ENCODE measurements at regions not wholly inside any gene's neighbourhood (a gene's known extent, or its start where the extent isn't known, plus 50 kb on each side); places are given as distances from the start of the nearest gene placed in this dataset.

DNA sequence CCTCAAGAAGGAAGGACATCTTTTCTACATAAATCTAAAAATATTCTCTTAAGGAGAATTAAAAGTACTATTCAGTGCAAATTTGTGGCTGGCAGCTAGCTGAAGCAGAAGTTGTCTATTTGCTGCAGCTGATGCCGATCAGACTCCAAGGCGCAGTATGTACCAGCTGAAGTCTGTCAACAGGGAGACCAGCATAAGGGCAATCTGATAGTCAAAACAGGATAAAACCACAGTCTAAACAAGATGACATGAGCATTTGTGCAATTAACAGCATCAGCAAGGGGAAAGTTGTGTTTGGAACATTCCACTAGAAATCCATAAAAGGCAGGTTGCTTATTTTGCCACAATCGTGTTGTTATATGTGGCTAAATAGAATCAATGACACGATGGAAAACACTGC lies 198.2 kb upstream of the ROBO2 start:
- no peaks in the 10 kb centered on the region for H3K36me3 ChIP-seq (ENCODE audit: control insufficient read depth in 2 of 4, insufficient read depth in 4 of 4, low read length in 3 of 4)
- H3K14ac ChIP-seq (ENCODE audit: insufficient read length) = no peak overlapping the region
- H3K23ac ChIP-seq (ENCODE audit: insufficient read length) = no peak overlapping the region
- no peaks in the 10 kb centered on the region for H3K9me3 ChIP-seq (ENCODE audit: insufficient read depth in 2 of 2, low read depth in 1 of 2, low read length in 1 of 2)
- no peaks in the 10 kb centered on the region for H3K4me1 ChIP-seq (replicated peaks in 1 of 4; ENCODE audit: control insufficient read depth in 3 of 4, insufficient read depth in 4 of 4, low read length in 3 of 4)
- H2BK15ac ChIP-seq (ENCODE audit: low read length) = no peak overlapping the region
- no peak overlapping the region for H3K4me3 ChIP-seq (ENCODE audit: extremely low read depth in 1 of 4, insufficient read depth in 2 of 4, low read depth in 3 of 4, low read length in 4 of 4)
- H2BK5ac ChIP-seq (ENCODE audit: low read depth, low read length) = no peak overlapping the region
- H3K4ac ChIP-seq (replicated peaks; ENCODE audit: insufficient read length, low read depth, low read length) = no peak overlapping the region
- H2AFZ ChIP-seq (ENCODE audit: low read length) = no peak overlapping the region; the same call in 1 of the 2 replicates
- H3K56ac ChIP-seq (replicated peaks; ENCODE audit: insufficient read length, low read depth, low read length) = no peak overlapping the region
- no peak overlapping the region for H2AK5ac ChIP-seq (ENCODE audit: low read depth, low read length)
- no peak overlapping the region for H2BK12ac ChIP-seq (ENCODE audit: low read depth, low read length)
- no peaks in the 10 kb centered on the region for H3K23me2 ChIP-seq (ENCODE audit: low read depth, low read length)
- WGBS, 2 experiments (ENCODE audit: extremely low coverage in 1 of 2, insufficient coverage in 1 of 2, insufficient read length in 1 of 2, insufficient replicate concordance in 2 of 2, low coverage in 1 of 2, low lambda C conversion rate in 2 of 2, missing lambda C conversion rate in 1 of 2) = 93% methylated on average over 4 of the region's 4 CpGs; no CpG with 5 or more reads in 1 of the 2 experiments
- H3K79me1 ChIP-seq (ENCODE audit: low read depth, low read length) = no peaks in the 10 kb centered on the region
- H3K18ac ChIP-seq (ENCODE audit: extremely low read depth, low read length) = no peak overlapping the region
- no peak overlapping the region for H2BK20ac ChIP-seq (ENCODE audit: low read length)
- H4K20me1 ChIP-seq (replicated peaks in 1 of 2; ENCODE audit: control insufficient read depth in 1 of 2, insufficient read depth in 2 of 2, low read length in 2 of 2) = no peaks in the 10 kb centered on the region
- no peak overlapping the region for H4K91ac ChIP-seq (replicated peaks; ENCODE audit: insufficient read length, low read length)
- H3K9ac ChIP-seq (replicated peaks in 1 of 4; ENCODE audit: extremely low read depth in 1 of 4, low read depth in 3 of 4, low read length in 3 of 4) = no peak overlapping the region
- H3K27ac ChIP-seq (ENCODE audit: low read depth, low read length) = no peak overlapping the region
- POLR2A ChIA-PET (ENCODE audit: partially characterized antibody) = no interaction called here
- no peak for FAIRE-seq
- no peak for TF ChIP-seq RAD21 (IDR thresholded peaks at IDR 0.05 in 1 of 2, conservative IDR thresholded peaks at IDR 0.05 in 1 of 2; ENCODE audit: low read depth in 2 of 2, low read length in 2 of 2)
- TF ChIP-seq CREB1 (IDR thresholded peaks at IDR 0.05) = no peak
- H3K79me2 ChIP-seq (ENCODE audit: control insufficient read depth in 1 of 2, insufficient read depth in 2 of 2, low read length in 2 of 2) = no peaks in the 10 kb centered on the region
- CTCF ChIA-PET (ENCODE audit: partially characterized antibody) = no interaction called here
- DNase-seq (ENCODE audit: low read depth in 1 of 2, low spot score in 2 of 2) = no peak
- H3K4me2 ChIP-seq (ENCODE audit: insufficient read depth in 1 of 2, low read depth in 2 of 2, low read length in 2 of 2) = no peak overlapping the region
- H2BK120ac ChIP-seq (replicated peaks; ENCODE audit: low read depth, low read length) = no peak overlapping the region
- H4K8ac ChIP-seq (ENCODE audit: extremely low read depth, insufficient read depth, low read length) = no peak overlapping the region
- H4K5ac ChIP-seq (ENCODE audit: insufficient read length, low read depth, low read length) = no peak overlapping the region
- H3K27me3 ChIP-seq (replicated peaks in 1 of 4; ENCODE audit: control insufficient read depth in 3 of 4, extremely low read depth in 1 of 4, insufficient read depth in 3 of 4, low read length in 3 of 4) = no peaks in the 10 kb centered on the region

All from H1 (cell line).